SU-DHL-6 (cell line): ENCODE measurements at regions not wholly inside any gene's neighbourhood (a gene's known extent, or its start where the extent isn't known, plus 50 kb on each side); places are given as distances from the start of the nearest gene placed in this dataset.

Source experiments
- EZH2phosphoT487 ChIP-seq: fragments of 200-600 bp; sonication (generic), shearing (Covaris generic); conservative IDR thresholded peaks from 2 replicates; pipeline ENCODE4 v1.6.1; 2018; ENCODE audit warnings: mild to moderate bottlenecking, antibody characterized with exemption, low read length, moderate library complexity, mixed read lengths
- TF ChIP-seq, protein P1 (sequence below): fragments of 200-600 bp; sonication (generic); IDR thresholded peaks from one replicate; pipeline ENCODE4 v1.5.1; 2017; ENCODE audit warnings: antibody characterized with exemption, mild to moderate bottlenecking, low read length, moderate library complexity; ENCODE audit not compliant: insufficient read depth, poor library complexity, severe bottlenecking

DNA sequence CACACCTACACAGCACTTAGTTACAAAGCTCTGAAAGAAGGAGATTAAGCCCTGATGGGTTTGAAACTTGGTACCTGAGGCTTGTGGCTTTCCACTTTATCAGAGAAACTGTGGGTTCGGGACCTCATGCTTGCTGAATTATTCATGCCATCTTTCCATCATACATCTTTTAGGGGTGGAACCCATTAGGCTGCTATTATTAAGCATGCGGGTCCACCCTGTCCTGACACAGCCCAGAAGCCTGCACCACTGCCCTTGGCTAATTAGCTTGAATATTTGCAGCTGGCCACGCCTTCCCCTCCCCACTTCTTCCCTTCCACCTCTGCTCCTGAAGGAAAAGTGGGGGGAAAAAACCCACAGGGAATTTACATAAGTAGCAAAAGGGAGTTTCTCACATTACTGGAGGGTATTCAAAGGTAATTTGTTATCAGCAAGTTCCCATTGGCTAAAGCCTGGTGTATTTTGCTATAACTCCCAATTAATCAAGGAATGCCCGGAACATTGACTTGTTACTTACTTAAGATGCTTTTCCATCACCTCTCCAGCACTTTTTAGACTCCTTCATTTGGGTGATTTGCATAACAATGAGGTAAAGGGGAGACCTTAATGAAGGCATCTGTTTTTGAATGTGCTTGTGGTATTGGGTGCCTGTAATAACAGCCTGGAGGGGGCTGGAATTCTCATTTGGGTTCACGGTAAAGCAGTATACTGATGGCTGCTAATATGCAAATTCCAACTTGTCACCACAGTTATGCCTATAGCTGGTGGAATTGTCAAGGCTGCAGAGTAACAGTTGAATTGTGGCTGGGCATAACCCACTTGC, 231.7 kb upstream of the GATB start:
- TF ChIP-seq, protein P1, sequence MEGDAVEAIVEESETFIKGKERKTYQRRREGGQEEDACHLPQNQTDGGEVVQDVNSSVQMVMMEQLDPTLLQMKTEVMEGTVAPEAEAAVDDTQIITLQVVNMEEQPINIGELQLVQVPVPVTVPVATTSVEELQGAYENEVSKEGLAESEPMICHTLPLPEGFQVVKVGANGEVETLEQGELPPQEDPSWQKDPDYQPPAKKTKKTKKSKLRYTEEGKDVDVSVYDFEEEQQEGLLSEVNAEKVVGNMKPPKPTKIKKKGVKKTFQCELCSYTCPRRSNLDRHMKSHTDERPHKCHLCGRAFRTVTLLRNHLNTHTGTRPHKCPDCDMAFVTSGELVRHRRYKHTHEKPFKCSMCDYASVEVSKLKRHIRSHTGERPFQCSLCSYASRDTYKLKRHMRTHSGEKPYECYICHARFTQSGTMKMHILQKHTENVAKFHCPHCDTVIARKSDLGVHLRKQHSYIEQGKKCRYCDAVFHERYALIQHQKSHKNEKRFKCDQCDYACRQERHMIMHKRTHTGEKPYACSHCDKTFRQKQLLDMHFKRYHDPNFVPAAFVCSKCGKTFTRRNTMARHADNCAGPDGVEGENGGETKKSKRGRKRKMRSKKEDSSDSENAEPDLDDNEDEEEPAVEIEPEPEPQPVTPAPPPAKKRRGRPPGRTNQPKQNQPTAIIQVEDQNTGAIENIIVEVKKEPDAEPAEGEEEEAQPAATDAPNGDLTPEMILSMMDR = no peak
- TF ChIP-seq EZH2phosphoT487 = no peak
